Loucy (cell line): ENCODE measurements at regions not wholly inside any gene's neighbourhood (a gene's known extent, or its start where the extent isn't known, plus 50 kb on each side); places are given as distances from the start of the nearest gene placed in this dataset.

ENCODE experiments used
- EZH2phosphoT487 ChIP-seq: fragments of 200-600 bp; IDR thresholded peaks from 2 replicates; pipeline ENCODE4 v1.6.1; 2018; ENCODE audit warnings: antibody characterized with exemption, mild to moderate bottlenecking, moderate library complexity, borderline replicate concordance
- TF ChIP-seq, protein P1 (sequence below): fragments of 200-600 bp; sonication (generic); conservative IDR thresholded peaks from 2 replicates; pipeline ENCODE4 v1.5.1; 2014; ENCODE audit warnings: mild to moderate bottlenecking, antibody characterized with exemption, low read length

- TF ChIP-seq, protein P1, sequence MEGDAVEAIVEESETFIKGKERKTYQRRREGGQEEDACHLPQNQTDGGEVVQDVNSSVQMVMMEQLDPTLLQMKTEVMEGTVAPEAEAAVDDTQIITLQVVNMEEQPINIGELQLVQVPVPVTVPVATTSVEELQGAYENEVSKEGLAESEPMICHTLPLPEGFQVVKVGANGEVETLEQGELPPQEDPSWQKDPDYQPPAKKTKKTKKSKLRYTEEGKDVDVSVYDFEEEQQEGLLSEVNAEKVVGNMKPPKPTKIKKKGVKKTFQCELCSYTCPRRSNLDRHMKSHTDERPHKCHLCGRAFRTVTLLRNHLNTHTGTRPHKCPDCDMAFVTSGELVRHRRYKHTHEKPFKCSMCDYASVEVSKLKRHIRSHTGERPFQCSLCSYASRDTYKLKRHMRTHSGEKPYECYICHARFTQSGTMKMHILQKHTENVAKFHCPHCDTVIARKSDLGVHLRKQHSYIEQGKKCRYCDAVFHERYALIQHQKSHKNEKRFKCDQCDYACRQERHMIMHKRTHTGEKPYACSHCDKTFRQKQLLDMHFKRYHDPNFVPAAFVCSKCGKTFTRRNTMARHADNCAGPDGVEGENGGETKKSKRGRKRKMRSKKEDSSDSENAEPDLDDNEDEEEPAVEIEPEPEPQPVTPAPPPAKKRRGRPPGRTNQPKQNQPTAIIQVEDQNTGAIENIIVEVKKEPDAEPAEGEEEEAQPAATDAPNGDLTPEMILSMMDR: no peak
- no peak for TF ChIP-seq EZH2phosphoT487
Observed at GRCh38 chr11:97263183-97263858, 873.5 kb downstream of the JRKL start.
